SK-N-SH treated with all-trans-retinoic acid at 6 μM for 48 hours (cell line): ENCODE measurements at regions not wholly inside any gene's neighbourhood (a gene's known extent, or its start where the extent isn't known, plus 50 kb on each side); places are given as distances from the start of the nearest gene placed in this dataset.

ENCODE experiments used
- ATAC-seq: fragments of 200-7000 bp; cut with Tn5 transposase; 3 replicates; pipeline ENCODE4 v1.9.1; 2020; ENCODE audit warnings: mild to moderate bottlenecking, moderate library complexity
- ARNTL ChIP-seq: fragments of 450-650 bp; formaldehyde crosslinking; IDR thresholded peaks from 2 replicates; pipeline ENCODE4 v1.5.0; 2020; ENCODE audit warnings: low read depth, mild to moderate bottlenecking, moderate library complexity, borderline replicate concordance
- BACH2 ChIP-seq: fragments of 250-450 bp; sonication (Bioruptor Pico); IDR thresholded peaks from 2 replicates; pipeline ENCODE4 v1.9.0; 2021; ENCODE audit warnings: mild to moderate bottlenecking, borderline replicate concordance
- CREB5 ChIP-seq: fragments of 250-450 bp; sonication (Bioruptor Pico); IDR thresholded peaks from 2 replicates; pipeline ENCODE4 v1.5.1; 2020; ENCODE audit warnings: low read depth, mild to moderate bottlenecking, moderate library complexity
- CSRNP3 ChIP-seq: fragments of 250-450 bp; sonication (Bioruptor Pico); IDR thresholded peaks from 2 replicates; pipeline ENCODE4 v1.5.1; 2021; ENCODE audit warnings: mild to moderate bottlenecking, moderate library complexity
- ESRRG ChIP-seq: fragments of 250-450 bp; sonication (Bioruptor Pico); IDR thresholded peaks from 2 replicates; pipeline ENCODE4 v1.6.1; 2021; ENCODE audit warnings: mild to moderate bottlenecking
- GLIS3 ChIP-seq: fragments of 250-450 bp; sonication (Bioruptor Pico); IDR thresholded peaks from 2 replicates; pipeline ENCODE4 v1.5.0; 2020; ENCODE audit warnings: mild to moderate bottlenecking, moderate library complexity
- ISL1 ChIP-seq: fragments of 250-450 bp; sonication (Bioruptor Pico); IDR thresholded peaks from 2 replicates; pipeline ENCODE4 v2.1.2; 2022; ENCODE audit warnings: mild to moderate bottlenecking, moderate library complexity
- PATZ1 ChIP-seq: fragments of 250-450 bp; sonication (Bioruptor Pico); IDR thresholded peaks from 2 replicates; pipeline ENCODE4 v1.8.0; 2020; ENCODE audit warnings: mild to moderate bottlenecking, moderate library complexity, borderline replicate concordance
- POU6F1 ChIP-seq: fragments of 250-450 bp; sonication (Bioruptor Pico); IDR thresholded peaks from 2 replicates; pipeline ENCODE4 v1.8.0; 2021; ENCODE audit warnings: low read depth, mild to moderate bottlenecking, moderate library complexity, borderline replicate concordance
- PPARA ChIP-seq: fragments of 250-450 bp; sonication (Bioruptor Pico); IDR thresholded peaks from 2 replicates; pipeline ENCODE4 v1.5.0; 2020; ENCODE audit warnings: mild to moderate bottlenecking, borderline replicate concordance
- RARB ChIP-seq: fragments of 250-450 bp; sonication (Bioruptor Pico); IDR thresholded peaks from 2 replicates; pipeline ENCODE4 v1.8.0; 2021; ENCODE audit warnings: mild to moderate bottlenecking, moderate library complexity
- SNAI2 ChIP-seq: fragments of 250-450 bp; sonication (Bioruptor Pico); IDR thresholded peaks from 2 replicates; pipeline ENCODE4 v1.5.0; 2020; ENCODE audit warnings: mild to moderate bottlenecking, moderate library complexity
- TCF4 ChIP-seq: fragments of 250-450 bp; sonication (Bioruptor Pico); IDR thresholded peaks from 2 replicates; pipeline ENCODE4 v1.8.0; 2021; ENCODE audit warnings: mild to moderate bottlenecking, moderate library complexity, borderline replicate concordance
- TOX ChIP-seq: fragments of 250-450 bp; sonication (Bioruptor Pico); IDR thresholded peaks from 2 replicates; pipeline ENCODE4 v1.8.0; 2021; ENCODE audit warnings: mild to moderate bottlenecking, moderate library complexity, borderline replicate concordance
- TSHZ2 ChIP-seq: fragments of 250-450 bp; sonication (Bioruptor Pico); IDR thresholded peaks from 2 replicates; pipeline ENCODE4 v1.5.0; 2020; ENCODE audit warnings: mild to moderate bottlenecking, moderate library complexity
- ZC3H10 ChIP-seq: fragments of 250-450 bp; sonication (Bioruptor Pico); IDR thresholded peaks from 2 replicates; pipeline ENCODE4 v1.5.1; 2021; ENCODE audit warnings: mild to moderate bottlenecking, moderate library complexity
- ZFP3 ChIP-seq: fragments of 250-450 bp; sonication (Bioruptor Pico); IDR thresholded peaks from 2 replicates; pipeline ENCODE4 v1.5.0; 2020; ENCODE audit warnings: mild to moderate bottlenecking, moderate library complexity
- ZNF565 ChIP-seq: fragments of 450-650 bp; formaldehyde crosslinking; conservative IDR thresholded peaks from 2 replicates; pipeline ENCODE4 v1.5.0; 2020; ENCODE audit warnings: low read depth, mild to moderate bottlenecking, moderate library complexity
- ZNF70 ChIP-seq: fragments of 450-650 bp; formaldehyde crosslinking; IDR thresholded peaks from 2 replicates; pipeline ENCODE4 v1.5.0; 2020; ENCODE audit warnings: mild to moderate bottlenecking, moderate library complexity
- ZNF8 ChIP-seq: fragments of 450-650 bp; formaldehyde crosslinking; IDR thresholded peaks from 2 replicates; pipeline ENCODE4 v1.5.0; 2020; ENCODE audit warnings: mild to moderate bottlenecking, moderate library complexity

- TF ChIP-seq ARNTL (CRISPR knock-in tag) (no peak), SNAI2 (CRISPR knock-in tag) (no peak), TSHZ2 (CRISPR knock-in tag) (no peak), ZFP3 (CRISPR knock-in tag) (no peak)
- no peak for ATAC-seq
These were observed 214.5 kb downstream of the GJA1 start for GRCh38 chr6:121649951-121650350.

- TF ChIP-seq CSRNP3 (CRISPR knock-in tag) (no peak), RARB (CRISPR knock-in tag) (no peak), ISL1 (CRISPR knock-in tag) (no peak), ARNTL (CRISPR knock-in tag) (no peak), TSHZ2 (CRISPR knock-in tag) (no peak), ZNF565 (no peak), CREB5 (CRISPR knock-in tag) (no peak), TOX (CRISPR knock-in tag) (no peak), TCF4 (no peak), POU6F1 (CRISPR knock-in tag) (no peak), PATZ1 (CRISPR knock-in tag) (no peak), ESRRG (CRISPR knock-in tag) (no peak), BACH2 (CRISPR knock-in tag) (no peak), GLIS3 (CRISPR knock-in tag) (no peak)
- TF ChIP-seq, all 23 proteins: peak for 0
- no peak for ATAC-seq
These were observed 216.0 kb downstream of the GJA1 start for GRCh38 chr6:121651420-121651819.

- no peak for ATAC-seq
- TF ChIP-seq GLIS3 (CRISPR knock-in tag): no peak
- TF ChIP-seq ZNF565: no peak
- TF ChIP-seq POU6F1 (CRISPR knock-in tag): no peak
- no peak for TF ChIP-seq ZNF70 (CRISPR knock-in tag)
- TF ChIP-seq ZNF8: no peak
- TF ChIP-seq TCF4: no peak
- TF ChIP-seq ISL1 (CRISPR knock-in tag): no peak
- no peak for TF ChIP-seq PATZ1 (CRISPR knock-in tag)
- no peak for TF ChIP-seq PPARA (CRISPR knock-in tag)
- TF ChIP-seq ESRRG (CRISPR knock-in tag): no peak
- TF ChIP-seq ZC3H10 (CRISPR knock-in tag): no peak
These were observed 216.8 kb downstream of the GJA1 start for GRCh38 chr6:121652223-121652622.
